NCI-H82 treated with DMSO at 0.1 percent for 48 hours (cell line): ENCODE measurements at regions not wholly inside any gene's neighbourhood (a gene's known extent, or its start where the extent isn't known, plus 50 kb on each side); places are given as distances from the start of the nearest gene placed in this dataset.
"Not testable (repeated sequence)": the region's sequence is repeated elsewhere in the genome, so short reads cannot be mapped to it uniquely, and the experiment has no call there.

Experiments used
- DNase-seq: peaks from one replicate; lab custom pipeline; 2025; ENCODE audit not compliant: unreplicated experiment; lab: John Stamatoyannopoulos, UW

DNA sequence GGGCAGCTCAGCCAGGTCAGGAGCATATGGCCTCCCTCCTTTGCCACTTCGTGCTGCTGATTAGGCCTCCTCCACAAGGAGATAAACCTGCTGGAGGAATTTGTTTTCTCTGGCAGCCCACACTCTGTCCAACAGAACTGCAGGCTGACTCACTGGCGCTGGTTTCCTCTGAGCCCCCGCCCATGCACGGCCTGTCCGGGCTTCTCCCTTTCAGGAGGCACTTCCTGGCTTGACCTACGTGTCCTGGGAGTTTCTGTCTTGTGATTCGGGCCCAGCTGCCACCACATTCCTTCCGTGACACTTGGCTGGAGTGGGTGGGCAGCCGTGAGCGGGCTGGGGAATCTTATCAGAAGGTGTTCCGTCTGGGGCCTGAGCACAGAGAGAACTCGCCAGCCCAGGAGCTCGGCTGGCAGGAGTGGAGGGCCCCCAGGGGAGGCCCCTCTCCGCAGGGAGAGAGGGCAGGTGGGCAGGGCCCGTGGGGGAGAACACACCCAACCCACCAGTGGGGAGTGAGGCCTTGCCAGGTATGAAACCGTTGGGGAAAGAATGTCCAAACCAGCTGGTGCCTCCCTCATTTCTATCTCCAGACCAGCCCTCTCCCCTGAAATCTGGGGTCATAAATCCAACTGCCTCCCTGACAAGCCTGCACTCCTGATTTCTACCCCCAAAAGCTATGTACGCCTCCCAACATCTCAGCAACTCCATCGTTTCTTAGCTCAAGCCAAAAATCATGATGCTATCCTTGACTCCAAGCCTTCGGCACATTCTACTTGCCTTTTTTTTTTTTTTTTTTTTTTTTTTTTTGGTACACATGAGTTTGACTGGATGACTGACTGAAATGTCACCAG is 110.6 kb upstream of the MEF2A start:
- no peak for DNase-seq

- DNase-seq, result no peak
Observed at GRCh38 chr15:99455789-99456160, 110.0 kb upstream of the MEF2A start.

DNA sequence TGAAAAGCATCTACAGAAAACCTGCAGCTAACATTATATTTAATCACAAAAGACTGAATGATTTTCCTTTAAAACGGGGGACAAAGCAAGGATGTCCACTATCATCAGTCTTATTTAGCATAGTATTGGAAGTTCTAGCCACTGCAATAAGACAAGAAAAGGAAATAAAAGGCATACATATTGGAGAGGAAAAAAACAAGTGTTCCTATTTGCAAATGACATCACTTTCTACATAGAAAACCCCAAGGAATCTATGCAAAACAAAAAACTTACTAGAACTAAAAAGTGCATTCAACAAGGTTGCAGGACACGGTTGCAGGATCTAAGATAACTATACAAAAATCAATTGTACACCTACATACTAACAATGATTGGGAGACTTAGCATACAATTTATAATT is 101.6 kb upstream of the MEF2A start:
- no peak for DNase-seq

- no peak for DNase-seq
Observed at GRCh38 chr15:99466701-99467337, 99.0 kb upstream of the MEF2A start.

DNA sequence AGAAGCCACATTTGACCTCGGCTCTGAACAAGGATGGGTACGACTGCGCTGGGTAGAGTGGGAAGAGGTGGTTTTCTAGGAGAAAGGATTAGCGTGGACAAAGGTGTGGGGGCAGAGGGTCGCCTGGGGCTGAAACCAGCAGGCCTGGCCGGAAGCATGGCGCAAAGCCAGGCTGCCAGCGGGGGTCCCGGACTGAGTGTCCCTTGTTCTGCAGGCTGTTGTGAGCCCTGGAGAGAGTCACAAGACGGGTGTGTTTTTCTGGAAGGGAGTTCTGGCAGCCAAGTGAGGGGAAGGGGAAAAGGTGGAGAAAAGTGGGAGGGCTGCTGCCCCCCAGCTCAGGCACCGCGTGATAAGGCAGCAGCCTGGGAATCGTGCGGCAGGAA is 98.5 kb upstream of the MEF2A start:
- DNase-seq, result no peak

GRCh38 chr15:99467853-99468464 is 97.8 kb upstream of the MEF2A start:
- DNase-seq, result no peak

DNA sequence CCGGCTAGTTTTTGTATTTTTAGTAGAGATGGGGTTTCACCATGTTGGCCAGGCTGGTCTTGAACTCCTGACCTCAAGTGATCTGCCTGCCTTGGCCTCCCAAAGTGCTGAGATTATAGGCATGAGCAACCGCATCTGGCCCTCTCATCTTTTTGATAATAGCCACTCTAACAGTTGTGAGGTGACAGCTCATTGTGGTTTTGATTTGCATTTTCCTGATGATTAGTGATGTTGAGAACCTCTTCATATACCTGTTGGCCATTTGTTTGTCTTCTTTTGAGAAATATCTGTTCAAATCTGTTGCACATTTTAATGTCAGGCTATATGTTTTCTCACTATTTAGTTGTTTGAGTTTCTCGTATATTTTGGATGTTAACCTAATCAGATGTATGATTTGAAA is 95.6 kb upstream of the MEF2A start:
- DNase-seq, result not testable (repeated sequence)

DNA sequence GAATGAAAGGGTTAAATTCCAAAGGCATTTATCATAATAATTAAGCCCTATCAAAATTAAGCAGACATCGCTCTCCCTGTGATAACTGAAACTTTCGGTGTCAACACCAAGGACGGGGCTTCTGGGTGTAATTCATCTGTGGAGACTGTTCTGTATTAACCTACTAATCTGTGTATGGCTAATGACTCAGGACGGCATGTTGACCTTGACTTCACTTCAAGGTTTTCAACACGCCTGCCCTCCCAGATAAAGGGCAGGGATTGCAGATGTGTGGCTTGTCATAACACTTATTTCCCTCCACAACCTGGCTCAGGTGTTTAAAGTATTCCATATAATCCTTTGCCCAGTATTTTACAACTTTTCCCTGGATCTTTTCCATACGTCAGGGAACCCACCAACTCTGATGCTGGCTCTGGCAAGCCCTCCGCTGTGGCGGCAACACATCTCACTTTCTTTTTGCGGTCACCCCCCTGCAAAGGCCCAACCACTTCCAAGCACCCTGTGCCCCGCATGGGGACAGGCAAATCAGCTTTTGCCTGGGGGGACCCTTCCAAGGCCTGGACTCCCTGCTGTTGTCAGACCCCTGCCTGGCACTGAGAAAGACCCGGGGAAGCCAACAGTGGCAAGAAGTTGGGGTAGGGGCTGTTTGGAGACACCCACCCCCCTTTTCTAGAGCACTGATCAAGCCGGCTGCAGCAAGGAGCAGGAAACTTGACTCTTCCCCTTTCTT is 93.2 kb upstream of the MEF2A start:
- no peak for DNase-seq

DNA sequence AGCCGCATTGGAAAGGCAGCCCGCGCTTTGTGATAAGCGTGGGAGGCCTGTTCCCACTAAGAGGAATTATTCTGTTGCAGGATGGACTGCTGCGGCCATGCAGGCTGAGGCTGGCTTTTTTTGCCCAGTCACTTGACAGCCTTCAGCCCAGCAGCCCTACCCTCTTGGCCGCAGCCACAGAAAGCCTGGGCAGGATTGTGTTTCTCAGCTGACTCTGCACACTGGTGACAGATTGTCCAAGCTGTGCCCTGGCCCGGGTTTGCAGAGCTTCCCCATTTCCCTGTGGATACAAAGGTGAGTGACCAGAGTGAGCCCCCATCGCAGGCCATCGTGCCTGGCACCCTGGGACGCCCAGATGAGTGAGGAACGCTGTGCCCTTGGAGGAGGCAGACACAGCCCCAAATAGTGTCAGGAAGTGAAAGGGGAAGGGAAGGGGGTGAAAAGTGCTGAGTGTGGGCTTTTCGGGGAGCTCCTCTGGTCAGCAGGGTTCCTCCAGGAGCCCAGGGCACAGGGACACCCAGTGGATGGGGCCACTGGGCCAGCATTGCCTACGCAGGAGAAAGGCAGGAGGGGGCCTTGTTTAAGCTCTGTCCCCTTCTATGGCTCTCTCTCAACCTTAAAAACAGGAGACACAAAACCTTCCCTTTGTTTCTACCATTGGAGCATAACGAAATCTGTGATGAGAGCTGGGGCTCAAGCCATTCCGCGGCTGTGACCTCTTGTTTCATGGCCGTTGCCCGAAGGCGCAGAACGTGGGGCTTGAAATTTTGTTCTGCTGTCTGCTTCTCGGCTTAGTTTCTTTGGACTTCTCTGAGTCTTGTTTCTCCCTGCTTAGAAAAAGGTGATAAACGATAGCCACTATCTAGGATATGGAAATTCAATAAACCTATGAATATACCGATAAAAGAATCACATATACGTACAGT is 91.5 kb upstream of the MEF2A start:
- DNase-seq, result no peak

DNA sequence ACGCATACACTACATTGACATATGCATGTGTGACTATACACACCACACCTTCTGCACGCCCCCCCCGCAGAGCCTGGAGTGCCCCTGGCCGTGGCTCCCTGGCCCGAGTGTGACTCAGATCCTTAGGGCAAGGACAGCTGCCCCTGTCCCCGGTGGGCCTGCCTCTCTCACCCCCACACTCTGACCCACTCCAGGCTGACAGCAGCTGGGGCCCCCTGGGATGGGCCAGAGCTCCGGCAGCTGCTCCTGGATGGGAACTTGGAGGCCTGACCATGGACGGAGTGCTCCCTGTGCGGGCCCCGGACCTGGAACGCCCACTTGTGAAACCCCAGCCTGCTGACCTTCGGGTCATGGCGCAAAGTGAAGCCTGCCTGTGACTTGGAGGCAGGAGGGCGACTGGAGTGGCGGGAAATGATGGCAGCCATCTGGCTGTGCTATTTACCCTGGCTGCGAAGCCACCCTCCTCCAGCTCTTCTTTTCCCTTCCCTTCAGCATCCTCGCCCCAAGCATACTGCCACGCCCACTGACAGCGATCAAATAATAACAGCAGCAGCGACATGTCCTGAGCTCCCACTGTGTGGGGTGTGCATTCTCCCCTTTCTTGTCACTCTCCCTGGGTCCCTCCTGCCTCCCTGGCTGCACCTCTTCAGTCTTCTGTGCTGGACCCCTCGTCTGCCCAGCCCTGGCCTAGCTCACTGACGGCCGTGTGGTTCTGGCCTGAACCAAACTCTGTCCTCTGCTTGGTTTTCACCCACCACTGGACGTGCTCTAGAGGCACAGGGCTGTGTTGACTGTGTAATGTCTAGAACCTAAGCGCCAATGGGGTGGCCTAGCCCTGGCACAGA is 90.7 kb upstream of the MEF2A start:
- no peak for DNase-seq

DNA sequence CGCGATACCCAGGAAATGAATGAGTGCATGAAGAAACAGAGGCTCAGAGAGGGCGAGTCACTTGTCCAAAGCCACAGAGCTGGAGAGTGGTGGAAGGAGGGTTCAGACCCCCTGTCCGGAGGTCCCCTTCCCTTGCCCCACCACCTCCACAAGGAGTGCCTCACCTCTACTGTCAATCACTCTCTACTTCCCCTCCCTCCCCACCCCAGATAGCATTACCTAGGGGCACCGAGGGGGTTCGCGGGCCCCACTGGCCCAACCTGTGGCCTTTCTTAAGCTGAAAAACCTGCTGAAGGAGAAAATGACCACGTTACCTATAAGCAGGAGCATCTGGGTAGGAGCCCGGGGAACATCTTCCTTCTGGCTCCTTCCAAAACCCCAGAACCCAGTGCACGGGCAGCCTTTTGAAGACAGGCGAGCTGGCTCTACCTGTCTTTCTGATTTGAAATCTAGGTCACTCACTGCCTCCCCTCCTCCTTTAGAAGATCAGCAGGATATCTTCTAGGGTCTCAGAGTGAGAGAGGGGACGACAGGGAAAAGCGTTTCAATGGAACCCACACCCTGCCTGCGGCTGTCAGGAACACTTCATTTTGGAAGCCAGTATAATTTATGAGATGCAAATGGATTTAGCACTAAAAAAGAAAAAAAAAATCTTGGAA is 89.9 kb upstream of the MEF2A start:
- DNase-seq, result no peak

DNA sequence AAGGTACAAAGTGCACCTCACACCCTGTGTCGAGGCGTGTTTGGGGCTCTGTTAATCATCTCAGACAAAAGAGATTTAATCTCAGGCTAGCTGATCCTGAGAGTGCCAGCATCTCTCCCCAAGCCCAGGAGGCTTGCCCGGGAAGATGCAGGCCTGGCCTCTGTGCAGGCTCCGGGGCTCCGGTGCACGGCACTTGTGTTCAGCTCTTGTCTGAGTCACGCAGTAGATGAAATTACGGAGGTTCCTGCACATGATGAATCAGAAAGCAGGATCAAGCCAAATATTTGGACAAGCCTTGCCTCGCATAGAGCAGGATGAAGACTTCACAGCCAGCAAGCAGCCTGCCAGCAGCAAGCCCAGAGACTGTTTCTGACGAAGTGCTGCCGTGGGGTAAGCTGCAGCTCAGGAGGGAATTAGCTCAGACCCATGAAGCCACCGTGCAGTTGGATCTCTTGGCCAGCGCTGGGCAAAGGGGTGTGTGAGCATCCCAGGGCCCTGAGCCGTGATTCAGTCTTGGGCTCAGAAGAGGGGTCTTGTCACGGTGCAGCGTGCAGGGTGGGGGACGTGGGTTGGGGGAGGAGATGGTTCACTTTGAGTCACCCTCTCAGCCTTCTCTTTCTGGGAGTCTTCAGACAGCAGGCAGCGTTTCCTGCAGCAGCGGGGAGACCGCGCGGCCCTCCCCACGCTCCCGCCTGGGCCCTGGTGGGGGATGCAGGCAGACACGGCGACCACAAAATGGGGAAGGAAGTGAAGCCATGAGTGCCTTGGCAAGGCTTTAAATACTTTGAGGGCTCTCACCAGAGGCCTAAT is 89.2 kb upstream of the MEF2A start:
- no peak for DNase-seq

DNA sequence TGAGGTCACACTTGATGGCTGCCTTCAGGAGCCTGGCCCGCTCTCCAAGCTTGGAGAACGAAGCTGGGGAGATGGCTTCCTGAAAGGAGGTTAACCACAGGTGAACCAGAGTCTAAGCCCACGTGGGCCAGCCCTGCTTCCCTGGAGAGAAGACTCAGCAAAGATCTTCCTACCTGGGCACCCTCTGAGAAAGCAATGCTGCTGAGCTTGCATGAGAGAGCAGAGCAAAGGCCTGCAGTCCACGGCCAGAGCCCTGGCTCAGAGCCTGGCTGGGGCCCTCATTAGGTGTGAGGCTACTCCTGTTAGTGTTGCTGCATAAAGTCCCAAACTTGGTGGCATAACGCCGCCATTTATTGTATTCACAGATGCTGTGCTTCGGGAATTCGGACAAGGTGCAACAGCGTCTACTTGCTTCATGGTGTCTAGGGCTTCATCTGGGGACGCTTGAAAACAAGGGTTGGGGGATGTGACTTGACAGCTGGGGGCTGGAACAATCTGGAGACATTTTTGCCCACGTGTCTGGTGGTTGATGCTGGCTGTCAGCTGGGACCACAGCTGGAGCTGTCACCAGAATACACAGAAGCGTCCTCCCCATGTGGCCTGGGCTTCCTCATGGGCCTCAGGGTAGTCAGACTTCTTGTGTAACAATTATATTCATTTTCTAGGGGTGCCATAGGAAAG is 87.9 kb upstream of the MEF2A start:
- DNase-seq, result no peak

DNA sequence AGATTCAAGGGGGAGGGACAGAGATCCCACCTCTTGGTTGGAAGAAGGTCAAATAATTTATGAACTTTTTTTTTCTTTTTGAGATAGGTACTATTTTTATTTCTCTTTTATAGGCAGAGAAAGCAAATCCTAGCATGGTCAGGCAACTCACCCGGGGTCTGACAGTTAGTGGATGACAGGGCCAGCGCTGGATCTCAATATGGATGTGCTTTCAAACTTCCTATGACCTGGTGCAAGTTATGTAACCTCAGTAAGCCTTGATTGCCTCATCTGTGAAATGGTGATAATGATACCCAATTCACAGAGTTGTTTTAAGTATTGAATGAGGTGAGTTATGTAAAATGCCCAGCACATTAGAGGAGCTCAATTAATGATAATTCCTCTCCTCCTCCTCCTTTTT is 86.8 kb upstream of the MEF2A start:
- no peak for DNase-seq

- no peak for DNase-seq
Observed at GRCh38 chr15:99480016-99480810, 85.6 kb upstream of the MEF2A start.

DNA sequence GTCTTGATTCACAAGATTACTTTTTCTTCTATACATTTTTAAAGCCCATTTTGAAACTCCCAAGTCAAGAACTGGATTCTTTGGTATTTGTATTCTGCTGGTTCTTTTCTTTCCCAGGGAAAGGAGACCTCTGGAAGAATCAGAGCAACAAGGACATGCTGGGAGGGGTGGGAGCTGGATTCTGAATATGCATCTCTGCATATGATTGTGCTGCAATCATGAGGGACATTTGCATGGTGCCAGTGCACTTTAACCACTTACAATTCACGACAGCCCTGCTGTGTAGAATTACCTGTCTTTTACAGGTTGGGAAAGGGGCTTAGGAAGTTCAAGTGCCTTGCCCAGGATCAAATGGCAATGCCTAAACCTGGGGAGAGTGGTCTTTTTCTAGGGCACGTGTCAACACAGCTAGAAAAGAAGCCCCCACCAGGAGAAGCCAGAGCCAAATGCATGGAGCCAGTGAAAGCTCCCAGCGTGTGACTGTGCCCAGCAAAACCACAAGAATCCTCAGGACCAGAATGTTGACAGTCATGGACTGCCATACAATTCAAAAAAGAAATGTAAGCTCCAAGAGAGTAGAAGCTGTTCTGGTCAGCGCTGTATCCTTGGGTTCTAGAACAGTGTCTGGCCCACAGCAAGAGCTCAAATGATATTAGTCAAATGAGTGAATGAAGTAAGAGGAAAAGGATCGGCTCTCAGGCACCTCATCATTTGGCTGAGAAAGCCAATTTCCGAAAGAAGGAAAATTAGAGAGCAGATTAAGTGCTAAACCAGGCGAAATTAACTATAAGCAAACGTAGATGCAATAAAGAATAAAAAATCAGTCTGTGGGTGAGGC is 84.5 kb upstream of the MEF2A start:
- DNase-seq, result no peak
